SU-DHL-6 (cell line): ENCODE measurements at regions not wholly inside any gene's neighbourhood (a gene's known extent, or its start where the extent isn't known, plus 50 kb on each side); places are given as distances from the start of the nearest gene placed in this dataset.

Source experiments
- H2AFZ ChIP-seq: fragments of 200-600 bp; sonication (generic); 2 replicates; pipeline ENCODE4 v1.6.1; 2014; ENCODE audit warnings: low read depth, mild to moderate bottlenecking, moderate library complexity, mixed read lengths, antibody characterized with exemption, low read length; ENCODE audit not compliant: severe bottlenecking
- H3F3A ChIP-seq: fragments of 200-600 bp; shearing (Covaris generic); 2 replicates; pipeline ENCODE4 v1.6.0; 2016; ENCODE audit warnings: antibody characterized with exemption, mild to moderate bottlenecking; ENCODE audit not compliant: insufficient read depth
- H3K27ac ChIP-seq: fragments of 200-600 bp; sonication (generic); 2 replicates; pipeline ENCODE4 v1.5.1; 2016; ENCODE audit warnings: low read depth, mild to moderate bottlenecking, low read length, moderate library complexity, mixed read lengths
- H3K27me3 ChIP-seq: fragments of 200-600 bp; sonication (generic), shearing (Covaris generic); 2 replicates; pipeline ENCODE4 v1.6.0; 2014; ENCODE audit warnings: mild to moderate bottlenecking, low read length
- H3K36me3 ChIP-seq: fragments of 200-600 bp; sonication (generic); 2 replicates; pipeline ENCODE4 v1.6.1; 2014; ENCODE audit warnings: mild to moderate bottlenecking, low read length, mixed read lengths
- H3K4me2 ChIP-seq: fragments of 300-600, 200-600 bp; shearing (Covaris generic), sonication (generic); 2 replicates; pipeline ENCODE4 v1.6.0; 2014; ENCODE audit warnings: low read length, low read depth, mild to moderate bottlenecking; ENCODE audit not compliant: poor library complexity, severe bottlenecking
- H3K4me3 ChIP-seq: fragments of 200-600 bp; sonication (generic); 2 replicates; pipeline ENCODE4 v1.5.1; 2014; ENCODE audit warnings: antibody characterized with exemption, low read length, mild to moderate bottlenecking, mixed read lengths; ENCODE audit not compliant: insufficient read depth, poor library complexity, severe bottlenecking
- H3K79me2 ChIP-seq: fragments of 200-600 bp; sonication (generic); 2 replicates; pipeline ENCODE4 v1.6.1; 2014; ENCODE audit warnings: mild to moderate bottlenecking, low read length, moderate library complexity; ENCODE audit not compliant: insufficient read depth
- H3K9ac ChIP-seq: fragments of 200-600 bp; sonication (generic); 2 replicates; pipeline ENCODE4 v1.7.0; 2014; ENCODE audit warnings: mild to moderate bottlenecking, low read length
- H3K9me2 ChIP-seq: fragments of 200-600 bp; sonication (generic); replicated peaks from 2 replicates; pipeline ENCODE4 v1.6.1; 2014; ENCODE audit warnings: low read length; ENCODE audit not compliant: insufficient read depth
- H3K9me3 ChIP-seq: fragments of 200-600 bp; sonication (generic); 2 replicates; pipeline ENCODE4 v1.6.1; 2014; ENCODE audit warnings: low read length, mixed read lengths; ENCODE audit not compliant: insufficient read depth
- H4K20me1 ChIP-seq: fragments of 200-600 bp; sonication (generic); 2 replicates; pipeline ENCODE4 v1.6.1; 2014; ENCODE audit warnings: low read depth, mild to moderate bottlenecking, antibody characterized with exemption, low read length, moderate library complexity, mixed read lengths
- CTCF ChIP-seq: fragments of 200-600 bp; sonication (generic); IDR thresholded peaks from one replicate; pipeline ENCODE4 v1.5.1; 2017; ENCODE audit warnings: antibody characterized with exemption, mild to moderate bottlenecking, low read length, moderate library complexity; ENCODE audit not compliant: insufficient read depth, poor library complexity, severe bottlenecking
- EZH2phosphoT487 ChIP-seq: fragments of 200-600 bp; sonication (generic), shearing (Covaris generic); conservative IDR thresholded peaks from 2 replicates; pipeline ENCODE4 v1.6.1; 2018; ENCODE audit warnings: mild to moderate bottlenecking, antibody characterized with exemption, low read length, moderate library complexity, mixed read lengths

DNA sequence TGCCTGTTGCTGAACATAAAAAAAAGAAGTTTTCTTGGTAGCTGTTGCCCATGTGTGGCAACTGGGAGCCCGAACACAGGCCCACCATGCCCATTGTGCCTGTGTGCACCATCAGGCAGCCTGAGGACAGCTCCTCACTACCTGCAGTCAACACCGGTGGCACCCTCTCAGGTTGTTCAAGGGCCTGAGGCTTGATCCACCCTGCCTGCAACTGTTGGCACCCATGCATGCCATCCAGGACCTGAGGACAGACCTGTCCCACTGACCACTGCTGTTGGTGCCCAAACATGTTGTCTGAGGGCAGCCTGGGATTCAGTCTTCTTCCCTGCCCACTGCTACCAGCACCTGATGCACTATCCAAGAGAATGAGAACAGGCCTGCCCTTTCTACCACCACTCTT, 661.1 kb upstream of the ZNF804A start:
- Histone ChIP-seq H4K20me1 (no peaks in the 10 kb centered on the region), H3K9me2 (no peaks in the 10 kb centered on the region), H2AFZ (no peak overlapping the region), H3F3A (no peaks in the 10 kb centered on the region), H3K9ac (no peak overlapping the region), H3K9me3 (peaks cover 4% of the 10 kb centered on the region; the same call in 1 of the 2 replicates), H3K79me2 (no peaks in the 10 kb centered on the region), H3K36me3 (no peaks in the 10 kb centered on the region), H3K27ac (no peak overlapping the region), H3K4me2 (no peak overlapping the region), H3K27me3 (no peaks in the 10 kb centered on the region), H3K4me3 (no peak overlapping the region)
- TF ChIP-seq EZH2phosphoT487: no peak
- no peak for TF ChIP-seq CTCF

DNA sequence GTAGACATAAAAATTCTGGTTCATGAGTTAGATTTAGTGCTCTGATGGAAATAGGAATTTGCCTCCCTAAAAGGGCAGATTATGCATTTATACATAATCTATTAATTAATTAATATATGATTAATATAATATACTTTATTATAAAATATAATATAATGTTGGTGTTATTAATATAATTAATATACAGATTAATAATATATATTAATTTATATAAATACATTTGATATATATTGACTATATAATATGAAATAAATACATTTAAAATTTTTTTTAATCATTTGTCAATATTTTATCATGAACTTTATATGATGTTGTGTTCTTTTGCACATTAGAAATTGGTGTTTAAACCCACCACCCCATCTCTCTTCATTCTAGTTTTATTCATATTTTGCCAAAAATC, 652.1 kb upstream of the ZNF804A start:
- H3K27me3 ChIP-seq: no peaks in the 10 kb centered on the region
- H3K9me3 ChIP-seq: no peaks in the 10 kb centered on the region
- H3K79me2 ChIP-seq: no peaks in the 10 kb centered on the region
- no peak overlapping the region for H2AFZ ChIP-seq
- H3K9me2 ChIP-seq: no peaks in the 10 kb centered on the region
- no peak overlapping the region for H3K27ac ChIP-seq
- no peaks in the 10 kb centered on the region for H3K36me3 ChIP-seq
- H4K20me1 ChIP-seq: no peaks in the 10 kb centered on the region
- TF ChIP-seq EZH2phosphoT487 (no peak), CTCF (no peak)
- H3F3A ChIP-seq: no peaks in the 10 kb centered on the region
- no peak overlapping the region for H3K4me2 ChIP-seq
- H3K4me3 ChIP-seq: no peak overlapping the region
- no peak overlapping the region for H3K9ac ChIP-seq

GRCh38 chr2:183948861-183949260, 649.5 kb upstream of the ZNF804A start:
- Histone ChIP-seq H3K4me2 (no peak overlapping the region), H3K36me3 (no peaks in the 10 kb centered on the region), H2AFZ (no peak overlapping the region), H3K9me2 (no peaks in the 10 kb centered on the region), H3K9ac (no peak overlapping the region), H3K27me3 (no peaks in the 10 kb centered on the region), H3K79me2 (no peaks in the 10 kb centered on the region), H4K20me1 (no peaks in the 10 kb centered on the region), H3K4me3 (no peak overlapping the region), H3F3A (no peaks in the 10 kb centered on the region), H3K27ac (no peak overlapping the region), H3K9me3 (no peaks in the 10 kb centered on the region)
- no peak for TF ChIP-seq CTCF
- no peak for TF ChIP-seq EZH2phosphoT487

DNA sequence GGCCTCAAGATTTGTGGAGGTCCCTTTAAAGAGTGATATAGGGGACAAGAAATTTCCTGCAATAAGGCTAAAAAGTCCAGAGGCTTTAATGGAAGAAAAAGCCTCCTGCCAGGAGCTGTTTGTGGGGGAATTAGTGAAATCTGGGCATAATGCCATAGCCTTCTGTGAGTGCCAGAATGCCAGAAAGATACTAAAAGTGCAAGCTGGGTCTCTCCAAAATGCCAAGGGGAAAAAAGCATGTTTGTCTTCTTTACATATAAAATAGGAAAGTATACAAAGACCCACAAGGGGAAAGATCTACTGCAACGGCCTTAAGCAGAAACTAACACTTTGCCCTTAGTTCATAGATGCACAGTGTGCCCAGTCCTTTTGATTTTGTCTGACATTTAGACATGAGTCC, 647.7 kb upstream of the ZNF804A start:
- Histone ChIP-seq H3K4me2 (no peak overlapping the region), H2AFZ (no peak overlapping the region), H3K9me2 (no peaks in the 10 kb centered on the region), H3K9ac (no peak overlapping the region), H3K36me3 (no peaks in the 10 kb centered on the region), H3K27me3 (no peaks in the 10 kb centered on the region), H3F3A (no peaks in the 10 kb centered on the region), H3K4me3 (no peak overlapping the region), H3K9me3 (no peaks in the 10 kb centered on the region), H3K27ac (no peak overlapping the region), H3K79me2 (no peaks in the 10 kb centered on the region), H4K20me1 (no peaks in the 10 kb centered on the region)
- TF ChIP-seq CTCF: no peak
- TF ChIP-seq EZH2phosphoT487: no peak
